ENCODE measurements at regions not wholly inside any gene's neighbourhood (a gene's known extent, or its start where the extent isn't known, plus 50 kb on each side); places are given as distances from the start of the nearest gene placed in this dataset.

DNA sequence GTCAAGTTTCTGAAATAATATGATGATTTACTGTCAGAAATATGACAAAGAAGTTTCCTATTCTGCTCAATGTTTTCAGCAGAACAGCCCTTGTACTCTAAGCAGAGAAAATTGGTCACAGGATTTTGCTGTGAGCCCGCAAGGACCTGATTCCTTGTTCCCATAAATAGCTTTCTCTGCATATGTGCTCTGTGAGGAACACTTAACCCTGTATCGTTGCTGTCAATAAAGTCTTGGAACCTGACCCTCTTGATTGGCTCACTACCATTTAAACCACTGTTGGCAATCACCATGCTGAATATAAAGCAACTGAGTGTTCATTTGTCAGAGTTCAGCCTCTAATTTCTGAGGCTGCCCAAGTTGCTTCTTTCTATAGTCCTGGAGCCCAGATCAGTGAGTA, 158.2 kb upstream of the NOCT start:
- Histone ChIP-seq H3K36me3 (replicated peaks in 1 of 2; ENCODE audit: control insufficient read depth in 1 of 2, insufficient read depth in 2 of 2, low read length in 2 of 2) (no peaks in the 10 kb centered on the region), H3K79me2 (ENCODE audit: insufficient read depth, low read length) (no peaks in the 10 kb centered on the region), H4K20me1 (ENCODE audit: insufficient read depth, low read length) (no peaks in the 10 kb centered on the region), H3K9me3 (replicated peaks in 1 of 2; ENCODE audit: control insufficient read depth in 1 of 2, insufficient read depth in 1 of 2, low read length in 2 of 2) (no peaks in the 10 kb centered on the region), H3K27ac (ENCODE audit: low read depth in 1 of 2, low read length in 2 of 2) (no peak overlapping the region), H3K4me2 (replicated peaks; ENCODE audit: extremely low read depth, low read length, poor library complexity, severe bottlenecking) (no peak overlapping the region), H3K27me3 (ENCODE audit: control insufficient read depth in 2 of 2, insufficient read depth in 2 of 2, low read length in 2 of 2) (peaks cover 0 to 2% of the 10 kb centered on the region in 2 donors), H3K9ac (ENCODE audit: insufficient read depth, low read length, poor library complexity, severe bottlenecking) (no peak overlapping the region), H3K4me1 (ENCODE audit: control insufficient read depth in 1 of 2, insufficient read depth in 2 of 2, low read length in 2 of 2) (no peaks in the 10 kb centered on the region), H2AFZ (ENCODE audit: insufficient read depth, low read depth, low read length, poor library complexity, severe bottlenecking) (no peak overlapping the region), H3K4me3 (replicated peaks in 1 of 3; ENCODE audit: low read depth in 2 of 3, low read length in 3 of 3) (no peak overlapping the region)
- H3K27ac Mint-ChIP-seq: no peak overlapping the region
- no peak for TF ChIP-seq CTCF (IDR thresholded peaks at IDR 0.05)
- no peaks in the 10 kb centered on the region for H3K4me1 Mint-ChIP-seq
- DNase-seq: no peak
- 94% methylated on average over 2 of the region's 2 CpGs for whole genome bisulfite sequencing (ENCODE audit: insufficient coverage)
- H3K36me3 Mint-ChIP-seq: no peaks in the 10 kb centered on the region
- intact Hi-C loops (cut with micrococcal nuclease): no loop called here
- peaks cover 2 to 11% (median 3%) of the 10 kb centered on the region in 3 donors for H3K27me3 Mint-ChIP-seq (ENCODE audit: low read depth in 3 of 3)
- no peak overlapping the region for H3K4me3 Mint-ChIP-seq
- H3K9me3 Mint-ChIP-seq: peaks cover 0 to 7% (median 4%) of the 10 kb centered on the region in 7 donors

DNA sequence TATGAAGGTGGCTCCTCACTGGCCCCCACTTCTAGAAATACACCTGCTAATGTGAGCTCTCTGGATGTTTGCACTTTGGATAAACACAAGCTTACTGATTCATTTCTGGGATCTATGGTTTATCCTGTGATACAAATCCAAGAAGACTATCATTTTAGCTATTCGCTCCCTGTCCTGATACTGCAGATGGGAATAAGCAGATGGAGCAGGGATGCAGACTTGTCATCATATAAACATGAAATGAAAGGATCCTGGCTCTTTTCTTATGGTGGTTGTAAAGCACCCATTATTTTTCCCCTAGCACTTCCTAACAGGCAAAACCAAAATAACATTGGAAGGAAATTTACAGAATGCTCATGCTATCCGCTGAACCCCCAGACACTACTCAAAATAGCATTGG, 162.9 kb upstream of the NOCT start:
- H4K20me1 ChIP-seq (ENCODE audit: insufficient read depth, low read length): no peaks in the 10 kb centered on the region
- peaks cover 0 to 7% (median 4%) of the 10 kb centered on the region in 7 donors for H3K9me3 Mint-ChIP-seq
- H3K36me3 ChIP-seq (replicated peaks in 1 of 2; ENCODE audit: control insufficient read depth in 1 of 2, insufficient read depth in 2 of 2, low read length in 2 of 2): no peaks in the 10 kb centered on the region
- no peak for TF ChIP-seq CTCF (IDR thresholded peaks at IDR 0.05)
- H3K27ac Mint-ChIP-seq: no peak overlapping the region
- H3K27me3 Mint-ChIP-seq (ENCODE audit: low read depth in 3 of 3): peaks cover 11 to 18% (median 13%) of the 10 kb centered on the region in 3 donors
- no peaks in the 10 kb centered on the region for H3K4me1 ChIP-seq (ENCODE audit: control insufficient read depth in 1 of 2, insufficient read depth in 2 of 2, low read length in 2 of 2)
- peaks cover 0 to 5% of the 10 kb centered on the region in 2 donors for H3K27me3 ChIP-seq (ENCODE audit: control insufficient read depth in 2 of 2, insufficient read depth in 2 of 2, low read length in 2 of 2)
- H3K4me3 Mint-ChIP-seq: no peak overlapping the region
- no CpG with 5 or more reads among the region's 2 CpGs for WGBS (ENCODE audit: insufficient coverage)
- H3K4me2 ChIP-seq (replicated peaks; ENCODE audit: extremely low read depth, low read length, poor library complexity, severe bottlenecking): no peak overlapping the region
- H3K36me3 Mint-ChIP-seq: no peaks in the 10 kb centered on the region
- no peak overlapping the region for H3K9ac ChIP-seq (ENCODE audit: insufficient read depth, low read length, poor library complexity, severe bottlenecking)
- no peaks in the 10 kb centered on the region for H3K79me2 ChIP-seq (ENCODE audit: insufficient read depth, low read length)
- DNase-seq: no peak
- no peak overlapping the region for H3K27ac ChIP-seq (ENCODE audit: low read depth in 1 of 2, low read length in 2 of 2)
- no peak overlapping the region for H3K4me3 ChIP-seq (replicated peaks in 1 of 3; ENCODE audit: low read depth in 2 of 3, low read length in 3 of 3)
- intact Hi-C loops (cut with micrococcal nuclease): no loop called here
- no peak overlapping the region for H2AFZ ChIP-seq (ENCODE audit: insufficient read depth, low read depth, low read length, poor library complexity, severe bottlenecking)
- H3K9me3 ChIP-seq (replicated peaks in 1 of 2; ENCODE audit: control insufficient read depth in 1 of 2, insufficient read depth in 1 of 2, low read length in 2 of 2): no peaks in the 10 kb centered on the region
- H3K4me1 Mint-ChIP-seq: peaks cover 3% of the 10 kb centered on the region

Measured in CD14-positive monocyte (primary cell).